Loucy (cell line): ENCODE measurements at regions not wholly inside any gene's neighbourhood (a gene's known extent, or its start where the extent isn't known, plus 50 kb on each side); places are given as distances from the start of the nearest gene placed in this dataset.

ENCODE experiments used
- EZH2phosphoT487 ChIP-seq: fragments of 200-600 bp; IDR thresholded peaks from 2 replicates; pipeline ENCODE4 v1.6.1; 2018; ENCODE audit warnings: antibody characterized with exemption, mild to moderate bottlenecking, moderate library complexity, borderline replicate concordance
- TF ChIP-seq, protein P1 (sequence below): fragments of 200-600 bp; sonication (generic); conservative IDR thresholded peaks from 2 replicates; pipeline ENCODE4 v1.5.1; 2014; ENCODE audit warnings: mild to moderate bottlenecking, antibody characterized with exemption, low read length

GRCh38 chr2:120486441-120486840 is 140.5 kb downstream of the INHBB start:
- TF ChIP-seq, protein P1, sequence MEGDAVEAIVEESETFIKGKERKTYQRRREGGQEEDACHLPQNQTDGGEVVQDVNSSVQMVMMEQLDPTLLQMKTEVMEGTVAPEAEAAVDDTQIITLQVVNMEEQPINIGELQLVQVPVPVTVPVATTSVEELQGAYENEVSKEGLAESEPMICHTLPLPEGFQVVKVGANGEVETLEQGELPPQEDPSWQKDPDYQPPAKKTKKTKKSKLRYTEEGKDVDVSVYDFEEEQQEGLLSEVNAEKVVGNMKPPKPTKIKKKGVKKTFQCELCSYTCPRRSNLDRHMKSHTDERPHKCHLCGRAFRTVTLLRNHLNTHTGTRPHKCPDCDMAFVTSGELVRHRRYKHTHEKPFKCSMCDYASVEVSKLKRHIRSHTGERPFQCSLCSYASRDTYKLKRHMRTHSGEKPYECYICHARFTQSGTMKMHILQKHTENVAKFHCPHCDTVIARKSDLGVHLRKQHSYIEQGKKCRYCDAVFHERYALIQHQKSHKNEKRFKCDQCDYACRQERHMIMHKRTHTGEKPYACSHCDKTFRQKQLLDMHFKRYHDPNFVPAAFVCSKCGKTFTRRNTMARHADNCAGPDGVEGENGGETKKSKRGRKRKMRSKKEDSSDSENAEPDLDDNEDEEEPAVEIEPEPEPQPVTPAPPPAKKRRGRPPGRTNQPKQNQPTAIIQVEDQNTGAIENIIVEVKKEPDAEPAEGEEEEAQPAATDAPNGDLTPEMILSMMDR, result no peak
- TF ChIP-seq EZH2phosphoT487, result no peak
